ELR (cell line): ENCODE measurements at regions not wholly inside any gene's neighbourhood (a gene's known extent, or its start where the extent isn't known, plus 50 kb on each side); places are given as distances from the start of the nearest gene placed in this dataset.
"Not testable (repeated sequence)": the region's sequence is repeated elsewhere in the genome, so short reads cannot be mapped to it uniquely, and the experiment has no call there.

ENCODE experiments used
- DNase-seq: peaks from one replicate; pipeline ENCODE4 v3.0.0-alpha.2; 2015; ENCODE audit warnings: low read depth

DNA sequence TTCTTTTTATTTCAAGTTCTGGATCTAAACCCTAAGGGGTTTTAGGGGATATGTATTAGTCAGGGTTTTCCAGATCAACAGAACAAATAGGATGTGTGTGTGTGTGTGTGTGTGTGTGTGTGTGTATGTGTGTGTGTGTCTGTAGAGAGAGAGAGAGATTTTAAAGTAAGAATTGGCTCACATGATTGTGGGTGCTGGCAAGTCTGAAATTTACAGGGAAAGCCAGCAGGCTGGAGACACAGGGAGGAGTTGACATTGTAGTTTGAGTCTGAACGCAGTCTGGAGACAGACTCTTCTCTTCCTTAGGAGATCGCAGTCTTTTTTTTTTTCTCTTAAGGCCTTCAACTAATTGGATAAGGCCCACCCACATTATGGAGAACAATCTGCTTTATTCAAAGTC is 428.8 kb upstream of the TBL1XR1 start:
- no peak for DNase-seq

DNA sequence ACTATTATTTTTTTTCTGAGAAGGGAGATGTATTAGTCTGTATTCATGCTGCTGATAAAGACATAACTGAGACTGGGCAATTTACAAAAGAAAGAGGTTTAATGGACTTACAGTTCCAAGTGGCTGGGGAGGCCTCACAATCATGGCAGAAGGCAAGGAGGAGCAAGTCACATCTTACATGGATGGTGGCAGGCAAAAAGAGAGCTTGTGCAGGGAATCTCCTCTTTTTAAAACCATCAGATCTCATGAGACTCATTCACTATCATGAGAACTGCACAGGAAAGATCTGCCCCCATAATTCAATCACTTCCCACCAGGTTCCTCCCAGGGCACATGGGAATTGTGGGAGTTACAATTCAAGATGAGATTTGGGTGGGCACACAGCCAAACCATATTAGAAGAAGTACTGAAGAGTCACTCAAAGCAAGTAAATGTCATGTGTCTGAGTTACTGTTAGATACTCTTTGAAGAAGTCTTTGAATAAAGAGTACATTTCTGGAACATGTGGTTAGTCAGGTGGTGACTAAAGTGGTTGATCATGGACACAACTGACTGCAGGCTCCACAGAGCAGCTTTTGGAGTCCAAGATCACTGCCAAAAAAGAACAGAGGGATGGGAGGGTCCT is 430.9 kb upstream of the TBL1XR1 start:
- not testable (repeated sequence) for DNase-seq

DNA sequence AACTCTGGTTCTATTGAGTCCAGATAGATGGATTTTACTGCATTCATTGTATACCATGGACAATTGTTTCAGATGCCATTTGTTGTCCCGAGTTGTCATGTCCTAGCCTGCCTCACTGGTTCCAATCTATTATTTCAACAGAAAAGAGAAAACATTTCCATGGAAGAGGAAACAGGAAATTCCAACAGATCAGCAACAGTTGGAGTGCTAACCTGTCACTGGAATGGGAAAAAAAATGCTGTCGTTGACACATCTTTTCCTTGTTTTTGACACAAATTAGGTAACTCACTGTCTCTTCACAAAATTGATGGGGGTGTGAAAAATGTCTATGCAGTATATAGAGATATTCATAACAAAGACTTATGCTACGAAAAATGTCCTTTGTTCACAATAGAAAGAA is 432.0 kb upstream of the TBL1XR1 start:
- no peak for DNase-seq

DNA sequence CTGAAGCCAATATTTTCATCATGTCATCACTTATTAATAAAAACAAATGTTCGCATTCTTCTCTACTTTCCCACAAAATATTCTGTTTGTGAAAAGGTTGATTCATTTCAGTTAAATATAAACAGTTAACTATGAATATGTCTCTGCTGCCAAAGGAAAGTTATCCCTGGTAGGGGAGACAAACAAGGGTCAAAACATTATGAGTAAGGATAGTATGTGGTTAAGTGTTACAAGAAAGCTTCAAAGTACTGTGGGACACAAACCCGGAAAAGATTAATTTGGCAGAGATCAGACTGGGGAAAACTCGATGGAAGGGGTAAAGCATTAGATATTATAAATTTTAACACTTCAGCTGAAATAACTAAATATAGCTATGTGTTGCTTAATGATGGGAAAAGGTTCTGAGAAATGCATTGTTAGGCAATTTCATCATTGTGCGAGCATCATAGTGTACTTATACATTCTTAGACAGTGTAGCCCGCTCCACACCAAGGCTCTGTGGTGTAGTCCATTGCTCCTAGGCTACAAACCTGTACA is 436.5 kb upstream of the TBL1XR1 start:
- DNase-seq: peak; percentile 35

DNA sequence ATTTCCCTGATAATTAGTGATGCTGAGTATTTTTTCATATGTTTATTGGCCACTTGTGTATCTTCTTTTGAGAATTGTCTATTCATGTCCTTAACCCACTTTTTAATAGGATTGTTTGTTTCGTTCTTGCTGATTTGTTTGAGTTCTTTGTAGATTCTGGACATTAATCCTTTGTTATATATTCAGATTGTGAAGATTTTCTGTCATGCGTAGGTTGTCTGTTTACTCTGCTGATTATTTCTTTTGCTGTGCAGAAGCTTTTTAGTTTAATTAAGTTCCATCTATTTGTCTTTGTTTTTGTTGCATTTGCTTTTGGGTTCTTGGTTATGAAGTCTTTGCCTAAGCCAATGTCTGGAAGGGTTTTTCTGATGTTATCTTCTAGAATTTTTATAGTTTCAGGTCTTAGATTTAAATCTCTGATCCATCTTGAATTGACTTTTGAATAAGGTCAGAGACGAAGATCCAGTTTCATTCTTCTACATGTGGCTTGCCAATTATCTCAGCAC is 438.4 kb upstream of the TBL1XR1 start:
- not testable (repeated sequence) for DNase-seq

DNA sequence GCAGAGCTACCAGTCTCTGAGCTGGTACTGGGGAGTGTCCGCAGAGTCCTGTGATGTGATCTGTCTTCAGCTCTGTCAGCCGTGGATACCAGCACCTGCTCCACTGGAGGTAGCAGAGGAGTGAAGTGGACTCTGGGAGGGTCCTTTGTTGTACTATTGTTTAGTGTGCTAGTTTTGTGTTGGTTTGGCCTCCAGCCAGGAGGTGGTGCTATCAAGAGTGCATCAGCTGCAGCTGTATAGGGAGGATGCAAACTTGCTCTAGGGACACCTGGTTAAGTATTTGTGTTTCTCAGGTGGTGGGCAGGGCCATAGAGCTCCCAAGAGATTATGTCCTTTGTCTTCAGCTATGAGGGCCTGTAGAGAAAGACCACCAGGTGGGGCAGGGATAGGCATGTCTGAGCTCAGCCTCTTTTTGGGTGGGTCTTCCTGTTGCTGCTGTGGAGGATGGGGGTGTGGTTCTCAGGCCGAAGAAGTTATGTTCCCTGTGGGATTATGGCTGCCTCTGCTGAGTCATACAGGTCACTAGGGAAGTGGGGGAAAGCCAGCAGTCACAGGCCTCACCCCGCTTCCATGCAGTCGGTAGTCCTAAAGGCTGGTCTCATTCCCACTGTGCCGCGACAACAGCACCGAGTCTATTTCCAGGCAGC is 443.2 kb upstream of the TBL1XR1 start:
- no peak for DNase-seq

DNA sequence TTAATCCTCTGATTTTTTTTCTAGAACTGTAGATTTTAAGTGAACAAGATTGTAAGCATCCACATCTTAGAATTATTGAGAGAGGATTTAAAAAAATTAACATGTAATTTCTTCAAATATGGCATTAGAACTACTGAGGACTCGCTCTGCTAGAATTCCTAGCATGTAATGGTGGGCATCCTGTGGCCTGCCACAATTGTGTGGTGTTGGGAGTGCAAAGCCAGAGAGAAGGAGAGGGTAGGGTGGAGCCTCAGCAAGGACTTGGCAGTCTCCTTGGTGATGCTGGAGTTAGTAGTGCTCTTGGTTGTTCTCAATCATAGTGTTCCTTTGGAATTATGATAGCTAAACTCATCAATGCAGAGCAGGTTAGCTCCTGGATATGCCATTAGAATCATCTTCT is 443.9 kb upstream of the TBL1XR1 start:
- no peak for DNase-seq

DNA sequence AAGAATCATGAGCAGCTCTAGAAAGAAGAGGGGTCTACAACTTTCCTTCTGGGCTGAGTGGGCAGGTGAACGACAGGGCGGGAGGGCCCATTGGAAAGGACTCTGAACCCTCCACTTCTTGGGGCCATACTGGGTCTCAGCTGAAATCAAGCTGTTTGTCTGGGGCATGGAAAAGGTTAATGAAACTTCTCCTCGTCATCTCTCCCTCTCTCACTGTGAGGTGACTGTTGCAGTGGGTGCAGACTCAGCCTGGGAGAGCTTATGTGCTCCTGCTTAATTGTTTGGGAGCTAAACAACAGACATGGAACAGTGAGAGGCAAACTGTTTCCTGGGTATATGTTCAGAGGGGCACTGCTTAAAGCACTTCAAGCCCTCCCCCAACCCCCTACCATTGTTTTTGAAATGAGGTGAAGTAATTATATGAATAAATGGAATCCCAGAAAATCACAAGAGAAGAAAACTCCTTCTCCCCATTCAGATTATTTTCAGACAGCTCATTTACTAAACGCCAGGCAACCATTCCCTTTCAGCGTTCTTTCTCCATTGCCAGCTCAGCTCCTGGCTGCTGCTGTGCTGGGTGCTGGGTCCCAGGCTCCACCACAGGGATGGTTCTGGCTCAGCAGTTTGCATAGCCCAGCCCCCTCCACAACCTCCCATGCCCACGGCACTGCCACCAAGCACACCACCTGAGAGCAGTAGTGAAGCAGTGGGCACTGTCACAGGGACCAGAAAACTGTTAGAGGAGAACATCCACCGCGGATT is 444.9 kb upstream of the TBL1XR1 start:
- DNase-seq: no peak

DNA sequence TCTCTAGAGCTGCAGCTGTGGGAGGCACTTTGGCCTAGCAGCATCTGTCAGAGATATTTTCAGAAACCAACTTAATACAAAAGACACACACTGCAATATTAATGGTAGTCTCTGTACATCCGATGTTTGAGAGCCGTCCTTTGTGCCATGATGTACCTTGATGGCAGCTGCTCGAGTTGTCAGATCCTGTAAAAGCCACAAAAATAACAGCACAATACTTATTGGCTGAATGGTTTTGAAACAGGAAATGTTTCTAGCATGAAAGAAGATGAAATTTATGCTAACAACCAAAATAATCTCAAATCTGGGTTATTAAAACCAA is 445.5 kb upstream of the TBL1XR1 start:
- no peak for DNase-seq

DNA sequence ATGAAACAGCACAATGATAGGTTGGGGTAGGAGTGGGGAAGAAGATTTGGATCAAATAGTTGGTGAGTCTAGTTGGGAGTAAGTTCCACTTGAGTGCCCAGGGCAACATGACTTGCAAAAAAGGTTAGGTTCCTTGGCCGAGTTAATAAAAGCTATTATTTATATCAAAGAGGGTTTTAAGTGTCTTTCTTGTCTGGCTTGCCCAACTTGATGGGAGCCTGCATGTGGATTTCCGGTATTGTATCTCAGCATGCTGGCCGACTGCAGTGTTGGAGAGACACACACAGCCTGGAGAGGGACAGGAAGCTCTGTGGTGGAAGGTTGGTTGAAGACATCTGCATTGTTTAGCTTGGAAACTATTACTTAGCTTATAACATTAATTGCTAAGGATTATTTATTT is 449.5 kb upstream of the TBL1XR1 start:
- no peak for DNase-seq

DNA sequence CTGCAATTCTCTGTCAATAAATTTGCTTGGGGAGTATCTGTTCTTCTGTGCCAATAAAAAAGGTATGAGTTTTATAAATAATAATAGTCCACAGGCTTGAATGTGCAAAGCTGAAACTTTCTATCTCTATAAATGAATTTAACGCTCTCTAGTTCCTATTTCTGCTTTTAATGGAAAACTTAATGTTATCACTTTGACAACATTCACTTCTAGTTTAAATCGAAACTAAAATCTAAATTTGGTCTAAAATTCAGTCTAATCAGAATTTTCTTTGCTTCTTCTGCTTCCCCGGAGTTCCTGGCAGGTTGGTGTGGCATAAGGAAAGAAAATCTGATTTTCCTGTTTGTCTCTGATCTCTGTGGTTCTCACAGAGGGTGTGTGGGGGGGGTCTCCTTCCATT is 450.1 kb upstream of the TBL1XR1 start:
- no peak for DNase-seq

DNA sequence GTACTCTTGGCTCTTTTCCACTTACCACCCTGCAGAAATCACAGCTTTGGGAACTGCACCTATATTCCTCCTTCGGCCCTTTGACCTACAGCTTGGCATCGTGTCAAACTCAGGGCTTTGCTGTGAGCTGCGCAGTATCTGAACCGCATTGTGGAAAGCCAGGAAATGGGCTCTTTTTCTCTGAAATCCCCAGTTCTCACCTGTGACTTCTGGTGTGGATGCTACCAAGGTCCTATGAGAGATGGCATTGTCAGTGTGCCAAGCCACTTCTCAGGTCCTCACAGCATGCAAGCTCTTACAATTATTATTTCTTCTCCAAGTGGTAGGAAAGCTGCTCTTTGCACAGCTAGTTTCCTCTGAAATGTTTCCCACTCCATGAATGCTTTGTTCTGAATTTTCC is 450.6 kb upstream of the TBL1XR1 start:
- no peak for DNase-seq

DNA sequence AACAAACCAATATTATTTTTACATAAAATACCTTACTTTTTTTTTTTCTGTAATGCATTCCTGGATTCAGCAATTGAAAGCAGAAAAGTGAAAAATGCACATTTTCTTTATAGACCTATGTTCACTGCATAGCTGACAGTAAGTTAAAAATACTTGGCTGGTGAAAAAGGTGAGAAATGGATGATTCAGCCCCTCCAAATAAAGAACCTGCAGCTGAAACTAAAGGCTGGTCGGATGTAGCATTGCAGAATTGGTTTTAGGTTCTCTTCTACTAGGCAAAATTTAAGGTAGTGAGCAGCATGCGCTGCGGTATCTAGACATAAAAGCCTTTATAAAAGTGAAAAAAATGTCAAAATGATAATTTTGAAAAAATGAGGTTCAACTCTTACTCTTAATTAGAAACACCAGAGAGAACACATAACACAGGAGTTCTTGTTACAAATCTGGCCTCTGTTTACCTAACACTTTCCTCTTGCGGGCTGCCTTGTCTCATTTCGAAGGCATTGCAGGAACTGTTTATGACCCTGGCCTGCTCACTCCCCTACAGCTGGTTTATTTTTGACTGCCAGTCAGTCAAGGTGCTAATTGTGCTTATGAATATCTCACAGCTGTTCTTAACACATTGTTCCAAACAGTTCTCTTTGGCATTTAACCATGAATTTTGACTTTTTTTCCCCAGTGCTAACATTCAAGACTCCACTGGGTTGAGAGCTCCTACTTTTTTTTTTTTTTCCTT is 455.4 kb upstream of the TBL1XR1 start:
- DNase-seq: no peak

DNA sequence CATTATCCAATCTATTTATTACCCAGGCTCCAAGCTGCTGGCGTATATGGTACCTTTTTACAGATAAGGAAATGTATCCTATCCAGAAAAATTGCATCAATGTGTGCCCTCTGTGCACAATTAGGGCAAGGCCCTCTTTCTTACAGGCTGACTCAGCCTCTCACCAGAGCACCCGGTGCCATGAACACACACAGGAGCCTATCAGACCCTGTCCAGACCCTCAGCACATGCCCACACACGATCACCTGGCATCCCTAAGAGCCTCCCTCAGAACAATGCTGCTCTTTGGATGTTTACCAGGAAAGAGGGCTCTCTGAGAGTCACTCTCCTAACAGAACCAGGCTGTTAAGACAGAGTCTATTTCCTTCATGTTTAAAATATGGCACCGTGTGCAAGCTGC is 460.0 kb upstream of the TBL1XR1 start:
- DNase-seq: no peak

DNA sequence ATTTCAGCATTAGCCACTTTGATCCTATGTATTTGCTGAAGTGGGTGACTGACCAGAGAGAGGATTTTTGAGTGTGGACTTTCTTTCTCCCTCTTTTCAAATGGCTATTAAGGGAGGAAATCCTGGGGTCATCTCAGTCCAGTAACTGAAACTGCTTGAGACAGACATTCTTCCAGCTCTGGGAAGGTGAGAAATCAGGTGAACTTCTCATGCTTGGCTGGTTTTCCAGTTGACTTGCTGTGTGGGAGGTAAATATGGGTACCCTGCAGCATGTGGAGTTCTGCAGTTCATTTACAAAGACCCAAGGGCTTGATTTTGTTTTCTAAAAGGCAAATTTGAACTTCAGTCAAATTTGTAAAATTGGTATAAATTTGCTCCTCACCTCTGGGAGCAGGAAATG is 461.1 kb upstream of the TBL1XR1 start:
- no peak for DNase-seq

DNA sequence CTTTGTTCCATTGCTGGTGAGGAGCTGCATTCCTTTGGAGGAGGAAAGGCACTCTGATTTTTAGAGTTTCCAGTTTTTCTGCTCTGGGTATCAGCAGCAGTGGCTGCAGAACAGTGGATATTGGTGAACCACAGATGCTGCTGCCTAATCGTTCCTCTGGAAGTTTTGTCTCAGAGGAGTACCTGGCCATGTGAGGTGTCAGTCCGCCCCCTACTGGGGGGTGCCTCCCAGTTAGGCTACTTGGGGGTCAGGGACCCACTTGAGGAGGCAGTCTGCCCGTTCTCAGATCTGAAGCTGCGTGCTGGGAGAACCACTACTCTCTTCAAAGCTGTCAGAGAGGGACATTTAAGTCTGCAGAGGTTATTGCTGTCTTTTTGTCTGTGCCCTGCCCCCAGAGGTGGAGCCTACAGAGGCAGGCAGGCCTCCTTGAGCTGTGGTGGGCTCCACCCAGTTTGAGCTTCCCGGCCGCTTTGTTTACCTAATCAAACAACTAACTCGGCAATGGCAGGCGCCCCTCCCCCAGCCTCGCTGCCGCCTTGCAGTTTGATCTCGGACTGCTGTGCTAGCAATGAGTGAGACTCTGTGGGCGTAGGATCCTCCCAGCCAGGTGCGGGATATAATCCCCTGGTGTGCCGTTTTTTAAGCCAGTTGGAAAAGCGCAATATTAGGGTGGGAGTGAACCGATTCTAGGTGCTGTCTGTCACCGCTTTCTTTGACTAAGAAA is 467.3 kb upstream of the TBL1XR1 start:
- not testable (repeated sequence) for DNase-seq

DNA sequence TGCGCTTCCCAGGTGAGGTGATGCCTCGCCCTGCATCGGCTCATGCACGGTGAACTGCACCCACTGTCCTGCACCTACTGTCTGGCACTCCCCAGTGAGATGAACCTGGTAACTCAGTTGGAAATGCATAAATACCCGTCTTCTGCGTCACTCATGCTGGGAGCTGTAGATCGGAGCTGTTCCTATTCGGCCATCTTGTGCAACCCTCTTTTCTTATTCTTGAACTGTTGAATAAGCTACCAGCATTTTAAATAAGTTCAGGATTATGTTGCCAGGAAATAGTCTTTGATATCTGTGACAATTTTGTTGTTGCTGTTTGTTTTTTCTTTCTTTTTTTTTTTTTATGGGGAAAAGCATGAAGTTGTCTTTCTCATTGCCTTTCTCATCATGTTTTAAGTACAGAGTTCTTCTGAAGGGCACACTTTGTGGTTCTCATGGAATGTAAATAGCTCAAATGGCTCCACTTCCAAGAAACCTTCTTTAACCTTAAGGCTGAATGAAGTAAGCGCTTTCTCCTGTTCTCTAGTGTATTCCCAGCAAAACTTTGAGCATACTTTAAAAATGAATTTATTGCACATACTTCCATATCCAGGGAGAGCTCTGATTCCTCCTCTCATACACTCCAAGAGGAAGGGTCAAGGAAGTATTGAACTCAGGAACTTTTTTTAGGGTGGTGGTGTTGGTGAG is 468.0 kb upstream of the TBL1XR1 start:
- no peak for DNase-seq

DNA sequence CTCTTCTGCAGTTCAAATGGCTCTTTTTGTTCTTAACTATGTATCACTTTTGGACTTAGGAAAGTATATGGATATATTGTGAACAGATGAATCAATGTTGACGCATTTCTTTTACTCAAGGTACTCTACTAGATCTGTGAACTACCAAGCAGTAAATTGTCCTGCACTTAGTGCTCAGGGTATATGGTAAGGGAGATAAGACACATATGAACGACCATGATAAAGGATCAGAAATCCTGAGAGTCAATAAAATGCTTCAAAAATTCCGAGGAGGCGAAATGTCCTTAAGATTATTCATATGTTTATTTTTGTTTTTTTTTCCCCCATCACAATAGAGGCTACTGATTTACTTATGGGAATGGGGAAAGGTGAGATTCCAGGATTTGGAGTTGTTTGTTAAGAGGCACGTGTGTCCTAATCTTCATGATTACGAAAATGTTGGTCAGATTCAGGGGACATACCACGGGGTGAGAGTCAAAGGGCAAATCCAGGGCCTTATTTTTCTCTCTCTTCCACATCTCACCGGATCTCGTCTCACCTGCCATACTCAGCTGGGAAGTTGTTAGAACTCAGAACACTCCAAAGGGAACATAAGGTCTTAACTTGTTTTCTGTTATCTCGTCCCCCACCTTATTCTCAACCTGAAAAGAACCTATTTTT is 475.1 kb upstream of the TBL1XR1 start:
- no peak for DNase-seq

DNA sequence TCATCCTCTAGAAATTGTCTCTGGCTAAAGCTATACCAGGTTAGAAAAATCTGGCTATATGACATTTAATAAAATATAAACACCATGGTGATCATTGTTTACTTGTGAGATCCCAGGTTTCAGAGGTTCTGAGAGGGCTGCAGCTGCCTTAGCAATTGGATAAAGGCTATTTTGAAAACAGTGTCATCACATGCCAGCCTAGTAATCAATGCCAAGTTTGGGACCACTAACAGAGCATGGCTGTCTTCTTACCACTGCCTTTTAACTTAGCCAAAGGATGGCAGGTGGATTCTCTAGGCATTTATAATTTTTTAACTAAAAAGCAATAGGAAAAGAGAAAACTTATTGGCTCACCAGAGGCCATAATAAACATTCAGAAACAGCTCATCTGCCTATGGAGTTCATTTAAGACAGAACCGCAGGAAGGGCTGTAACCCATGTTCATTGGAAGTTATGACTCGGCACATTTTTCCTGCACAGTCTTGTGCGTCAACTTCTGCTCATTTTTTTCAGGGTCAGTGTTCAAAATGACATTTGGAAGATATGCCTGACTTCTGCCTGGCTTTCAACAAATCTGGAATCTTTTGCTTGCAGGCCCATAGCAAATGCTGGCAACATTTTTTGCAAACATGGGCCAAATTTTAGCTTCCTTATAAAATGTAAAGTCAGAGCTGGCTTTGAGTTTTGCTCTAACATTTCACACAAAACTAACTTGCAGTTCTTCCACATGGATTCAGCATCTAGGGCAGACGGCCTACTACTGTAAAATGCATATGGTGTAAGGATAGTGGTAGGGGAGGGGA is 476.0 kb upstream of the TBL1XR1 start:
- DNase-seq: peak; percentile 48

DNA sequence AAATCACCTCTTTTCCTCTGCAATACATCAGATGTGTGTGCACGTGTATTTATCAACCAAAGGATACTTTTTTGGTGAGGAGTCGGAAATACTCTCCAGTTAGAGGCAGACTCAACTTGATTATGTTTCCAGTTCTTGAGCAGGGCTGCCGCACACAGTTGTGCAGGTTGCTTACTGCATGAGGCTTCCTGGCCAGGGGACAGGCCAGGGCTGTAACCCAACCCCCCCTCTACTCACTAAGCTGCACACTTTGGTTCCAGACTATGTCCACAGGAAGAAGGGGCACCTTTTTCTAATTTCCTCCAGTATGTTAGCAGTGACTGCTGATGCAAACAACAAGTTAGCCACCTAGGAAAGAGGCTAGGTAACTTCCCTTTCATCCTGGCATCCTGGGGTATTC is 476.9 kb upstream of the TBL1XR1 start:
- DNase-seq: no peak
